ENCODE measurements at regions not wholly inside any gene's neighbourhood (a gene's known extent, or its start where the extent isn't known, plus 50 kb on each side); places are given as distances from the start of the nearest gene placed in this dataset.
"Not testable (repeated sequence)": the region's sequence is repeated elsewhere in the genome, so short reads cannot be mapped to it uniquely, and the experiment has no call there.

DNA sequence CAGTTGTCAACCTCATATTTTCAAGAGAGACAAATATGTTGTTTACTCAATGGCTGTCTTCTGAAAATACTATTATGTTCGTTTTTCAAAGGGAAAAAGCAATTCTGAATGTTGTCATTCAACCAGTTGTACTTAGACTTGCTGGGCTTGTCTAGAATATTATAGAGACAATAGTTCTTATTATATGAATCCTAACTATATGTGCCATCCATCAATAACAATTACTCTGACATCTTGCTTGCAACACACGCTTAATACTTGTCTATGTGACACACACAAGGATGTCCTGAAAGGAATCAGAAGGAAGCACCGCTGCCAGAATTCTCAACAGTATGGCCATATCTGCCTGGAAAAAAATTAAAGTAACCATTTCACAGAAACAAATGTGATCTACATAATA is 283.3 kb upstream of the NRSN1 start:
- DNase-seq = no peak

DNA sequence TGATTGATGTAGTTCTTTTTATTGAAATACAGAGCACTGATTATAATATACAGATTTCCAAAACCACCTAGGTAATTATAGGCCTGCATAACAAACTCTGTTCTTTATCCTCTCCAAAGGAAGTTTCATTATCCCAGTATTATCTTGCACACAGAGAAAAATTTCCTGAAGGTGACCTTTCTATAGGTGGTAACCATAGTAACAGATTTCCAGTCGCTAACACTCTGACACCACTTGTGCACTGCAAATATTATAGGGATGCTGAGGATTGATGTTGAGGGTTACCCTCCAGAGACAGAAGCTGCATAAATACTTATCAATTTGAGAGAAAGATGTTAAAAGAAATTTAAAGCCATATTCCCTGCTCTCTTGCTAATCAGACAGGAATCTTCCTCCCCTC is 274.5 kb upstream of the NRSN1 start:
- DNase-seq = no peak

DNA sequence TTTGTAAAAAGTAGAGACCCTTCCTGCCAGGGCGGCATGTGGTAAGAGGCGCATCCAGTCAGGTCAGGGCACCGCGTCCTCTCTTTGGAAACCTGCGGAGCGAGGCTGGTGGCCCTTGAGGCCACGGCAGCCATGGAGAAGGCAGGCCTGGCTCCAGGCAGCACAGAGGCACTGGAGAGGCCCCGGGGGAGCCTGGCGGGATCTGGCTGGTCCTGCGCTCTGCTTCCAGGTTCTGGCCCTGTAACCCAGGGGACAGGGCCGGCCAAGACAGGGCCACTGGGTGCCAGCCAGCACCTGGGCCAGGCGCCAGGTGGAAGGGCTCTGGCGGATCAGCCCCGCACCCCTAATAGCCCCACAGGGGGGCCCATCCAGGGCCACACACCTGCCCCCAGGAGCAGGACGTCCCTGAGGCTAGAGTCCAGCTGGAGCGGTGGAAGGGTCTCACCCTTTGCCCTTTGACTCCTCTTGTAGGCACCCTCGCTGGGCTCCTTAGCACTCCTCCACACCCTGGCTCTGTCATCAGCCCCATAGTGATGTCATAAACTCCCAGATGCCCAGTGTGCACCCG is 272.4 kb upstream of the NRSN1 start:
- DNase-seq = not testable (repeated sequence)

DNA sequence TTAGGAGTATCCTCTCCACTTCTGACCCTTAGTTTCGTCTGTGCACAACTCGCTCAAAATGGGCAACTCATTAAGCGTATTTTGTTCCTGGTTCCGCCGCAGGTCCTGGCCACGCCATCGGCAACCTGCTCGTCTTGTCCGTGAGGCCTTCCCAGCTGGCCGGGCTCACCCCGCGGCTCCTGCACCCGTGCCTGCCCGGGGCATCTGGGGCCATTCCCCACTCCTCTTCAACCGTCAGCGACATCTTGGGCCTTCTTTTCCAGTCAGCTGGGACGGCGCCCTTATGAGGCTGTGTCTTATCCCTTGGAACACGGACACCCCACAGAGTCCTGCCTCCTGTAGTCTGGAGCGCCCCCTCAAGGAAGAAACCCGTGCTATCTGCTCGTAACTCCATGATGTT is 271.9 kb upstream of the NRSN1 start:
- DNase-seq = not testable (repeated sequence)

DNA sequence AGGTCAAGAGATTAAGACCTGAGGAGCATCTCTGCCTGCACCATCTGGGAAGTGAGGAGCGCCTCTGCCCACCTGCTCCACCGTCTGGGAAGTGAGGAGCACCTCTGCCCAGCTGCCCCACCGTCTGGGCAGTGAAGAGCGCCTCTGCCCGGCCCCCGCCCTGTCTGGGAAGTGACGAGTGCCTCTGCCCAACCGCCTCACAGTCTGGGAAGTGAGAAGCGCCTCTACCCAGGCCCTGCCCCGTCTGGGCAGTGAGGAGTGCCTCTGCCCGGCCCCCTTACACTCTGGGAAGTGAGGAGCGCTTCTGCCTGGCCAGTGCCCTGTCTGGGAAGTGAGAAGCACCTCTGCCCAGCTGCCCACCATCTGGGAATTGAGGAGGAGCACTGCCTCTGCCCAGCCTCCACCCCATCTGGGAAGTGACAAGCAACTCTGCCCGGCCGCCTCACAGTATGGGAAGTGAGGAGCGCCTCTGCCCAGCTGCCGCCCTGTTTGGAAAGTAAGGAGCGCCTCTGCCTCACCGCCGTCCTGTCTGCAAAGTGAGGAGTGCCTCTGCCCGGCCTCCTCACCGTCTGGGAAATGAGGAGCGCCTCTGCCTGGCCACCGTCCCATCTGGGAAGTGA is 270.4 kb upstream of the NRSN1 start:
- DNase-seq = no peak

DNA sequence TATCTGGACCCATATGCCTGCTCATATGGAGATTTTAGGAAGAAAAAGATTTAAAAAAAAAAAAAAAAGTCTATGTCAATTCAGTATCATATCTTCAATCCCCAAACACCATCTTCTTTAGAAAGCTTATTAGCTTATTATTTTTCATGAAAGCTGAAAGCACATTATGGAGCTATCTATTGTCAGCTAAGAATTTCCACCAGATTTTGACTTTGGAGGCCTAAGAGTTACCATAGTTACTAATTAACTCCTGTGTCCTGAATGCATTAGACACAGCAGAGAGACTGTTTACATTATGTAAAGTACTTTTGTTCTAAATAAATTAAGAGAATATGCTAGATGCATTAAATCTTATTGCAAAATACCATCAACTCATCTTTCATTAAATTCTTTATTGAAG is 255.5 kb upstream of the NRSN1 start:
- DNase-seq = no peak

DNA sequence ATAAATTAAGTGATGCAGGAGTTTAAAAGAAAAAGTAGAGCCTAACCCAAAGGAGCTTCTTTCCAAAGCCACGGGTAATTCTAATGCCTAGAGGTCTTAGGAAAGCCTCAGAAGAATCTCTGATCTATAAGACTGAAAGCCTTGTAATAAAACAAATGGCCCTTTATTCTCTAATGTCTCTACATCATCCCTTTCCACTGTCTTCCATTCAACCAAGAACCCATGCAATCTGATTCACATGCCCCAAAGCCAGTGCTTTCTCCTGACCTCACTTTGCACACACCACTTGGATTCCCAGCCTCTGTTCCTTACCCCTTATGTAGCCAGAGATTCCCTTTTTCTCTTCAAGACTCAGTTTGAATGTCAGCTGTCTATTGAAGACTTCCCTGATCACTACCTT is 252.9 kb upstream of the NRSN1 start:
- DNase-seq = no peak

DNA sequence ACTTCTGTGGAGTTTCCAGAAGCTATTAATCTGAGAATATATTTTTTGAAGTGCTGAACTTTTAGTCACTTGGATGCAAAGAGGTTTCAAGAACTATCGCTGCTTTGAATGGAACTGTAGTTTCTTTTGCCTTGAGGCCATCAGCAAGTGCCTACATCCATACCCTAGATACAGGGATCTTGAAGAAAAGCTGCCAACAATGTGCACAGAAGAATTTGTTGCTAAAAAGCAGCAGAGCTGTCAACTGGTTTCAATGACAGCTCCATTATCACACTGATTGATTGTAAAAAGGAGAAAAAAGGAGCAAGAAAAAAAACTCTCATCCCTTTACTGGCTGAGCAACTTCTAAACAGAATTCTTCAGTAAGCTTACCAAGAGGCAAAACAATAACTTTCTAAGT is 251.0 kb upstream of the NRSN1 start:
- DNase-seq = no peak

DNA sequence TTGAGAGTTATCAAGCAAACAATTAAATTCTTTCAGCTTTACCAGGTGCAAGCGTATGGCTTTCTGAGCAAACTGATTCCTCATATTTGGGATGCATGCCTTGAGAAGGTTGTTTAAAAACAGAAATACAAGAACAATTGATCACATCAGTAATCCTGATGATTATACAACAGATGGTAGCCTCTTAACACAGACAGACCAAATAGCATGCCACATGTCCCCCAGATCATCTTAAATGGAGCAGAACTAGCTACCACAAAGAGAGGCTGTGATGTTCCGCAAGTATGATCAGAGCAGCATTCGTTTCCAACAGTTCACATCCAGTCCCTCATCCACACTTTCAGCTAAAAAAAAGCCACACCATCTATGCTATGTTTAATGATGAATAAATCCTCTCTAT is 246.2 kb upstream of the NRSN1 start:
- no peak for DNase-seq

DNA sequence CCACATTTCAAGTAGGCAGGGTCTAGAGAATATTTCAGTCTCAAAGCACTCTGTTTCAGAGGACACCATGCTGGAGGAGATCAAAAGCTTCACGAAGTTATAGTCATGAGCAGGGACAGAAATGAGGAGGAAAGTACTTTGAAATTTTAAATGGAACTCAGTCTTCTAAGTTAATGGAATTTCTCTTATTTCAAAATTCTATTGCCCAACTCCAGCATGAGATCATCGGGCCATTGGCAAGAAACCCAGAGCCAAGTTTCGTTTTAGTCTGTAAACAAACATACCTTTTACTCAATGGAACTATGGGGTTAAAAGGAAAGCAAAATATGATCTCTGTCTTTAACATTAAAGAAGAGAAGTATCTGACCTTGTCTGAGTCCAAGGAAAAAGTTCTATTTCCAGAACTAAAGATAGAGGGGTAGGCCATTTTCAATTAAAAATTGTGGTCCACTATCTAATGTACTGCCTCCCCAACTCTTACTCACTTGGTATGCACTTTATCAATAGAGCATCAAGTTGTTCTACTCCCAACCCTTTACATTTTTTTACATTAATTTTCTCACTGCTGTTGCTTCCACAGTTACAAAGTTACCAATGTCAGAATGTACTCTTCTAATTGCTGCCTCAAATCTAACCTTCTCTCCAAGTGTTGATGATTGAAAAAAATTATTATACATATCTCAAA is 235.3 kb upstream of the NRSN1 start:
- DNase-seq = no peak

DNA sequence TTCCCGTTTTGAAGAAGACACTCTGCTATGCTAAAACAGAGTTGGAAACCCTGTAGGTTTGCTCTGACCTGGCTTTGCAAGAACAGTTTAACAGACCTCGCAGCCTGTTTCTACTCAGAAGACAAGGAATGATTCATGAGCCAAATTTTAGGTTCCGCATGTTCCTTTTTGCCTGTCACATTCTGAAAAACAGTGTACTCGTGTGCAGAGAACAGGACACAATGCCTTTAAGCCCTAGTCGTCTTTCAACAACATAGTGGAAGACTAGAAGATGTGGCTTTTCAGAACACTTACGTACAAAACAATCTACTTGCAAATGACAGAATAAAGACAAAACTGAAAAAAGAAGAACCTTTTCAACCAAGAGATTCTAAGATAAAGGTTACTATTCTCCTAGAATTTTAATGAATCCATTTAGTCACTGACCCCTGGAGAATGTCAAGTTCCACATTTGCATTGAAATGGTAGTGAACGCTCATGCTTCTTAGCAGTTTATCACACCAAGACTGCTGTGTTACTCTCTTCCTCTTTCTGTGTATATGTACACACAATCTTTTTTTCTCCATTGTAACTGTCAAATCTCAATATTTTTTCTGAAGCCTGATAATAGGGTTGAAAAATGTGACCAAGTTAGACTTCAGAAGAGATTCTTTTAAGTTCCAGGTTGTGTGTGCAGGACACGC is 220.7 kb upstream of the NRSN1 start:
- no peak for DNase-seq

DNA sequence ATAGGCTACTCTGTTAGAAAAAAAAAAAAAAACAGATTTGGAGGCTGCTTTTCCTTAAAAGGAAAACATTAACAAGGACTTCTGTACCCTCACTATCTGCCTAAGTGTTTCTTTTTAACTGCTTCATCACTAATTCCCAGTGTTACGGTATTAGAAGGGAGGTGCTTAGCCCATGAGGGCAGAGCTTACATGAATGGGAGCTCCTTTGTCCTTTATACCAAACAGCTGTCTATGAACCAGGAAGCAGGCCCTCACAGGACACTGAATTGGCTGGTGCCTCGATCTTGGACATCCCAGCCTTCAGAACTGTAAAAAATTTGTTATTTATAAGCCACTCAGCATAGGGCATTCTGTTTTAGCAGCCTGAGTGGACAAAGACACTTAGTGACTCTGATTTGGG is 215.6 kb upstream of the NRSN1 start:
- DNase-seq = no peak

DNA sequence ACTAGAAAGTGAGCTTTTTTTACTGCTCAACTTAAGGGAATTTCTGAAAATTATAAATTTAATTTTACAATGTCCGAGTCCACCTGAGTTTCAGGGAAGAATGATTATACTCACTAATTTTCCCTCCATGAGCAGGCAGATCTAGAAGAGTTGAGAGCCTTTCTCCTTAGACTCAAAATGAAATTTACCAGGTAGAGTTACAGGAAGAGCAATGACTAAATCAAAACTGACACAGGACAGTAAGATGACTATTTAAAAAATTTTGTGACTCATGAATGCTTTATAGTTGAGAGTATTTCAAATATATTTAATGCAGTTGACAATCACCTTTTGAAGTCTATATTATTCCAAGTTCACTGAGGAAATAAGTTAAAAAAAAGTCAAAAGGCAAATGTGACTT is 198.1 kb upstream of the NRSN1 start:
- DNase-seq = no peak

DNA sequence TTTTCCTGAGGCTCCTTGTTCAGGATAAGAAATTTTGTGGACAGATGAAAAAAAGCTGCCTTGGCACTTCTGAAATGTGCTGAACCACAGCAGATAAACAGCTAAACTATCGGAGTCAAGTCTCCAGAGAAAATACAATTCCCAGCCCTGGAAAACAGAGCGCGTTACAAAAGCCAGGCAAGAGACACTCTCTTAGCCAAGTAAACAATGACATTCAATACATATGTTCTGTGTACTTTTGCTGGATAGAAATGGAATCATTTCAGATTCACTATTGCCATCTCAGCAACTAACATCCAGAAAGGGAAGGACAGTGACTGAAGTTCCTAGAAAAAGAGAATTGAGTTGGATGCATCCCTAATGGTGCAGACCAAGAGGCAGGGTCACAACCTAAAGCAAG is 196.8 kb upstream of the NRSN1 start:
- DNase-seq = no peak

DNA sequence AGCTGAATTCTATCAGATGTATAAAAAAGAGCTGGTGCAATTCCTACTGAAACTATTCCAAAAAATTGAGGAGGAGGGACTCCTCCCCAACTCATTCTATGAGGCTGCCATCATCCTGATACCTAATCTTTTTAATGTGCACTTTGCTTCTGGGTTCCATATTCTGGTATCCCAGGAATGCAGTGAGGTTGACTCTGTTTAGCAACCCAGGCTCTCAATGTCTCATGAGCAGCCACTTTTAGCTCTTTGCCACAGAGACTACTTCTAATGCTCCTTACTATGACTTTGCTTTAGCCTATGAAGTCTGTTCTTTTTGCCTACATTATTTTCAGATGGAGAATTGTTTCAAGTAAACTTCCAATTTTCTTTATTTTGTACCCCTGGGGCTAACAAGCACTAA is 185.5 kb upstream of the NRSN1 start:
- no peak for DNase-seq

DNA sequence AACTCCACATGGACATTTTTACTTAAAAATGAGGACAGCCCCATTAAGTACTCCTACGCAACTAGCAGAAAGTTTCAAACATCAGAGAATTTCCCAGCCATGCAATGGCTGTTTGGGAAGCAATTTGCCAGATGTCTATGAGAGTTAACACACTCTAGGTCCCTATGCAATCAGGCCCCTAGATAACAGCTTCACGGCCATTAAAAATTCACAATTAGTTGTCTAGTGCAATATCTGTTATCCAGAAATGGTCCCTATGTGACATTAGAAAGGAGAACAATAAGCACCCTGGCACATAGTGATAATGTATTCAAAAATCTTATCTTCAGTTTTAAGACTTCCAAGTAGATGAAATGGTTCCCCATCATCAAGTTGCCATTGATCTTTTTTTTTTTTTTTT is 174.3 kb upstream of the NRSN1 start:
- no peak for DNase-seq

DNA sequence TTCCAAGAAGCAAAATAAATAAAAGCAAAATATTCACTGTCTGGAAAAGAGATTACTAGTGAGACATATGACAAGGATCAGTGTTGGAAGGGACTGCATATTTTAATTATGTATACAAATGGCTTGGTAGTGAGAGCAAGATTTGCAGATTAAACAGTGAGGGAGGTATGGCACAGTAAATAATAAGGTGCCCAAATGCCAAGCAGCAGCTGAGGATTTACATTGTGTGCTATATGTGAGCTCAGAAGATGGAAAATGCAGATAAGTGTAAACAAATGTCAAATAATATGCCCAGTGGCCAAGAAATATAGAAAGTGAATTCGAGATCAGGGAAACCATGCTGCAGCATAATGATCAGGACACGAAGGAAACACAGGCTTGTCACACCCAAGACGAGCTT is 173.8 kb upstream of the NRSN1 start:
- DNase-seq = no peak

DNA sequence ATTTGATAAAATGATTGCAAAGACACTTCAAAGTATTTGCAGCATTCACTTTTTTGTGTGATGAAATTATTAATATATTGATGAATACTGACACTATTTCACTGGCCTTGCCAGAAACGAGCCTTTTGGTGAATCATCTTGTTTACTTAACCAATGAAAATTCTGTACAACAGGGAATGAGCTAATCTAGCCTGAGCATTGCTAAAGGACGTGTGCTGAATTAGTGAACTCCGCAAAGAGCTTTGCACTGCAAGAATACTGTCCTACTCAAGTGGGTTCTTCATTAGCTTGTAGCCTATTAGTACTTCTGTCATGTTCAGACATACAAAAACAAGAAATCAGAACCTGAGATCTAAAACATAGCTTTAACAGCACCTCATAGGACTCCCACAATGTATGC is 172.0 kb upstream of the NRSN1 start:
- no peak for DNase-seq

DNA sequence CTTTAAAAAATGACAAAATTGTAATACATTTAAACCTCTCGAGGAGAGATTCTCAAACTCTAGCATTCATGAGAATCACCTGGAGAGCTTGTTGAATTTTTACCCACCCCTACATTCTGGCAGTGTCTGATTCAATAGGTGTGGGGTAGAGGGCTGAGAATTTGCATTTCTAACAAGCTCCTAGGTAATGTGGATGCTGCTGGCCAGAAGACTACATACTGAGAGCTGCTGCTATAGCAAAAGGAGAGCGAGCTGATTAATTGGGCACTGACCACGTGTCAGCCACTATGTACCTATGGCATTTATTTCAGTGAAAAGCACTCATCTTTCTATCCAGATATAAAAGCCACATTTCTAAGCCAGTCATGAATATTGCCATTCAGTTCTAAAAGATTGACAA is 169.0 kb upstream of the NRSN1 start:
- DNase-seq = no peak

DNA sequence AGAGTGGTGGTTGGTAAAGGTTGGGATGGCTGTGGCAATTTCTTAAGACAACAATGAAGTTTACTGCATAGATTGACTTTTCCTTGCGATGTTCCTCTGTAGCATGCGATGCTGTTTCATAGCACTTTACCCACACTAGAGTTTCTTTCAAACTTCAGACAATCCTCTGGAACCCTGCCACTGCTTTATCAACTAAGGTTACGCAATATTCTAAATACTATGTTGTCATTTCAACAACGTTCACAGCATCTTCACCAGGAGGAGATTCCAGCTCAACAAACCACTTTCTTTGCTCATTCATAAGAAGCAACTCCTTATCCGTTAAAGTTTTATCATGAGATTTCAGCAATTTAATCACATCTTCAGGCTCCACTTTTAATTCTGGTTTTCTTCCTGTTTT is 161.2 kb upstream of the NRSN1 start:
- DNase-seq = no peak

DNA sequence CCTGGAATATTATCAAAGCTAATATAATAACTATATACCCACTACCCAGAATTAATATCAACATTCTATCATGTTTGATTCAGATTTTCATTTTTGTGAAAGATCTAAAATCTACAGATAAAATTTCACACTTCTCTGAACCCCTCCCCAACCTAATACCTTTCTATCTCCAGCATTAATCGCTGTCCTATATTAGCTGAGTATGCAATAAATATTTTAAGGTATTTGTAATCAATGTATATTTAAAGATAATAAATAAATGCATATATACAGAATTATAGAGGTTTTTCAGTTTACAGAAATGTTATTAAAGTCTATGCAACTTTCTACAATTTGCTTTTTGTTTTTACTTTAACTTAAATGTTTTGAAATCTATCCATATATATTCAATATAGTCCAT is 156.7 kb upstream of the NRSN1 start:
- no peak for DNase-seq

DNA sequence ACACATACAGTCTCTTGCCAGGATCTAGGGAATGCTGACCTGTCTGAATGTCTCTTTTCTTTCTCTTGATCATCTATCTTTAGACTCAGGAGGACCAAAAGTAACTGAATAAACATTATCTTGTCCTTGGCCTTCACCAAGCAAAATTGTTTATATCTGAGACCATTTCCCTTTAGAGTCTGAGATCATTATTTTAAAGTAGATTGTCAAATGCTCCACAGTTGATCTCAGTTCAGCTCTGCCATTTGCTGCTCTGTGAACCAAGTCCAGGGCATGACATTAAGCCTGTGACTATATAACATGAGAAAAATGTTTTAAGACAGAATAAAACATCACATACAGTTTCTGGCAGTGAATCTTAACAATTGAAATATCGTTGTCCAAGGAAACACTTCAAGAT is 148.3 kb upstream of the NRSN1 start:
- no peak for DNase-seq

DNA sequence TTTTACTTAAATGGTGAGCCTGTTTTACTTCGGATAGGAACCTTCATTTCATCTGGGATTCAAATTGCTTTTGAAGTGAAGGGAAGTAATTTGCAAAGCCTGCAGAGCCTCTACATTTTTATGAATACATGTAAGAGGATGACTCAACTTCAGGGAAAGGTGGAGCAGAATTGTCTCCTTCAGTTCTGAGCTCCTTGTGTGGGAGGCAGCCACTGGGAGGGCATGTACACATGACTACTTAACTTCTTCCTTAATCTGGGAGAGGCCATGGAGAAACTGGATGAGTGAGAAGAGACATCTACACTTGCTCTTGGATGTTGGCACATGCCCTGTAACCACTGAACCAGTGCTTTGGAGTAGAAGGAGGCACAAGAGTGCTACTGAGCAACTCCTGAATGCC is 145.1 kb upstream of the NRSN1 start:
- no peak for DNase-seq

DNA sequence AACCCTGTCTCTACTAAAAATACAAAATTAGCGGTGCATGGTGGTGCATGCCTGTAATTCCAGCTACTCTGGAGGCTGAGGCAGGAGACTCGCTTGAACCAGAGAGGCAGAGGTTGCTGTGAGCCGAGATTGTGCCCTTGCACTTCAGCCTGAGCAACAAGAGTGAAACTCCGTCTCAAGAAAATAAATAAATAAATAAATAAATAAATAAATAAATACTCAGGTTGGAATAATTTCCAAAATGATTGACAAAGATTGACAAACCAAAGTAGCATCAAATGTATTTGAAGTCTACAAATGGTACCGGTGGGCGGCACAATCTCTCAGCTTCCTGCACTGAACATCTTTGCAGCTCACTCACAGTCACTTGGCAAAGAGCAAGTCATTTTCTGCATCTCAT is 144.1 kb upstream of the NRSN1 start:
- DNase-seq = no peak
